ENCODE measurements at regions not wholly inside any gene's neighbourhood (a gene's known extent, or its start where the extent isn't known, plus 50 kb on each side); places are given as distances from the start of the nearest gene placed in this dataset.

- Histone ChIP-seq H2AFZ (ENCODE audit: low read length) (no peak overlapping the region), H3K9ac (ENCODE audit: low read depth, low read length, poor library complexity, severe bottlenecking) (no peak overlapping the region), H3K9me2 (replicated peaks; ENCODE audit: low read depth, low read length) (no peaks in the 10 kb centered on the region), H3K4me1 (ENCODE audit: insufficient read depth, low read length, poor library complexity, severe bottlenecking) (peaks cover 16% of the 10 kb centered on the region), H3K4me3 (ENCODE audit: low read length, poor library complexity, severe bottlenecking) (no peak overlapping the region), H3K36me3 (ENCODE audit: insufficient read depth, low read length) (no peaks in the 10 kb centered on the region), H3K4me2 (ENCODE audit: low read depth, low read length, poor library complexity, severe bottlenecking) (no peak overlapping the region), H4K20me1 (ENCODE audit: insufficient read depth, low read length, poor library complexity, severe bottlenecking) (no peaks in the 10 kb centered on the region), H3F3A (ENCODE audit: low read depth) (no peaks in the 10 kb centered on the region), H3K9me3 (ENCODE audit: insufficient read depth, low read depth, low read length) (no peaks in the 10 kb centered on the region), H3K79me2 (ENCODE audit: insufficient read depth, low read length) (no peaks in the 10 kb centered on the region), H3K27me3 (ENCODE audit: insufficient read depth, low read length, poor library complexity, severe bottlenecking) (no peaks in the 10 kb centered on the region)
- TF ChIP-seq CTCF (conservative IDR thresholded peaks at IDR 0.05; ENCODE audit: low read length) (no peak), EZH2phosphoT487 (IDR thresholded peaks at IDR 0.05; ENCODE audit: borderline replicate concordance) (no peak)
Measured at GRCh38 chr3:135495891-135496290, 469.6 kb upstream of the PPP2R3A start.

GRCh38 chr3:135497979-135498378 lies 467.5 kb upstream of the PPP2R3A start:
- Histone ChIP-seq H3K9me3 (ENCODE audit: insufficient read depth, low read depth, low read length) (no peaks in the 10 kb centered on the region), H3K4me1 (ENCODE audit: insufficient read depth, low read length, poor library complexity, severe bottlenecking) (peaks cover 16% of the 10 kb centered on the region), H3K27me3 (ENCODE audit: insufficient read depth, low read length, poor library complexity, severe bottlenecking) (no peaks in the 10 kb centered on the region), H2AFZ (ENCODE audit: low read length) (no peak overlapping the region), H3F3A (ENCODE audit: low read depth) (no peaks in the 10 kb centered on the region), H3K9me2 (replicated peaks; ENCODE audit: low read depth, low read length) (no peaks in the 10 kb centered on the region), H3K4me2 (ENCODE audit: low read depth, low read length, poor library complexity, severe bottlenecking) (peak overlapping the region; percentile 14), H3K9ac (ENCODE audit: low read depth, low read length, poor library complexity, severe bottlenecking) (peak overlapping the region; percentile 15), H3K4me3 (ENCODE audit: low read length, poor library complexity, severe bottlenecking) (no peak overlapping the region), H3K36me3 (ENCODE audit: insufficient read depth, low read length) (no peaks in the 10 kb centered on the region), H3K79me2 (ENCODE audit: insufficient read depth, low read length) (no peaks in the 10 kb centered on the region), H4K20me1 (ENCODE audit: insufficient read depth, low read length, poor library complexity, severe bottlenecking) (no peaks in the 10 kb centered on the region)
- TF ChIP-seq EZH2phosphoT487 (IDR thresholded peaks at IDR 0.05; ENCODE audit: borderline replicate concordance): no peak

DNA sequence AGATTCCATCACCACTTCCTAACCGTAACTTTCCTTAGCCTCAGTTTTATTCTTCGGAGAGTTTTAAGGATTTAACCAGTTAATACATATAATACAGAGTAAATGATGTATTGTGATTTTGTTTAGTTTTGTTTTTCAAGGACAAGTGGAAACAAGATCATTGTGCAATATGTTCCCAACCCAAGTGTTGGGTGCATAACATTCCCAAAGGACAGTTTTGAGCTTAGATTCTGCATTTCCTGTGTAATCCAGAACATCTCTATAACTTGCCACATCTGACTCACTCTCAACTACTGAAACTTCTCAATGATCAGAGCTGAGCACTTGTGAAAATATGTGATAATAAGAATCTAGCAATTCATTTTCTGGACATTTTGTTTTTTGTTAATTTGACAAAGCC lies 466.1 kb upstream of the PPP2R3A start:
- H3K9me2 ChIP-seq (replicated peaks; ENCODE audit: low read depth, low read length): no peaks in the 10 kb centered on the region

More for the DNA sequence above, 466.1 kb upstream of the PPP2R3A start:
- peaks cover 16% of the 10 kb centered on the region for H3K4me1 ChIP-seq (ENCODE audit: insufficient read depth, low read length, poor library complexity, severe bottlenecking)
- no peak overlapping the region for H3K4me3 ChIP-seq (ENCODE audit: low read length, poor library complexity, severe bottlenecking)
- H3K36me3 ChIP-seq (ENCODE audit: insufficient read depth, low read length): no peaks in the 10 kb centered on the region
- no peaks in the 10 kb centered on the region for H3K79me2 ChIP-seq (ENCODE audit: insufficient read depth, low read length)
- no peak overlapping the region for H3K4me2 ChIP-seq (ENCODE audit: low read depth, low read length, poor library complexity, severe bottlenecking)
- H2AFZ ChIP-seq (ENCODE audit: low read length): peak overlapping the region; percentile 45; the same call in 1 of the 2 replicates
- no peaks in the 10 kb centered on the region for H3K27me3 ChIP-seq (ENCODE audit: insufficient read depth, low read length, poor library complexity, severe bottlenecking)
- no peak overlapping the region for H3K9ac ChIP-seq (ENCODE audit: low read depth, low read length, poor library complexity, severe bottlenecking)
- no peaks in the 10 kb centered on the region for H4K20me1 ChIP-seq (ENCODE audit: insufficient read depth, low read length, poor library complexity, severe bottlenecking)
- H3K9me3 ChIP-seq (ENCODE audit: insufficient read depth, low read depth, low read length): no peaks in the 10 kb centered on the region
- H3F3A ChIP-seq (ENCODE audit: low read depth): no peaks in the 10 kb centered on the region
- TF ChIP-seq CTCF (conservative IDR thresholded peaks at IDR 0.05; ENCODE audit: low read length) (no peak), EZH2phosphoT487 (IDR thresholded peaks at IDR 0.05; ENCODE audit: borderline replicate concordance) (no peak)

All from Loucy (cell line).